ENCODE measurements at regions not wholly inside any gene's neighbourhood (a gene's known extent, or its start where the extent isn't known, plus 50 kb on each side); places are given as distances from the start of the nearest gene placed in this dataset.

- TF ChIP-seq GABPA (IDR thresholded peaks at IDR 0.05; ENCODE audit: low read depth) = no peak
- TF ChIP-seq POLR2AphosphoS5 (IDR thresholded peaks at IDR 0.05; ENCODE audit: low read depth) = no peak
- TF ChIP-seq, protein P1, sequence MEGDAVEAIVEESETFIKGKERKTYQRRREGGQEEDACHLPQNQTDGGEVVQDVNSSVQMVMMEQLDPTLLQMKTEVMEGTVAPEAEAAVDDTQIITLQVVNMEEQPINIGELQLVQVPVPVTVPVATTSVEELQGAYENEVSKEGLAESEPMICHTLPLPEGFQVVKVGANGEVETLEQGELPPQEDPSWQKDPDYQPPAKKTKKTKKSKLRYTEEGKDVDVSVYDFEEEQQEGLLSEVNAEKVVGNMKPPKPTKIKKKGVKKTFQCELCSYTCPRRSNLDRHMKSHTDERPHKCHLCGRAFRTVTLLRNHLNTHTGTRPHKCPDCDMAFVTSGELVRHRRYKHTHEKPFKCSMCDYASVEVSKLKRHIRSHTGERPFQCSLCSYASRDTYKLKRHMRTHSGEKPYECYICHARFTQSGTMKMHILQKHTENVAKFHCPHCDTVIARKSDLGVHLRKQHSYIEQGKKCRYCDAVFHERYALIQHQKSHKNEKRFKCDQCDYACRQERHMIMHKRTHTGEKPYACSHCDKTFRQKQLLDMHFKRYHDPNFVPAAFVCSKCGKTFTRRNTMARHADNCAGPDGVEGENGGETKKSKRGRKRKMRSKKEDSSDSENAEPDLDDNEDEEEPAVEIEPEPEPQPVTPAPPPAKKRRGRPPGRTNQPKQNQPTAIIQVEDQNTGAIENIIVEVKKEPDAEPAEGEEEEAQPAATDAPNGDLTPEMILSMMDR (IDR thresholded peaks at IDR 0.05; ENCODE audit: insufficient read depth, low read length) = no peak
- no peak for TF ChIP-seq SPI1 (IDR thresholded peaks at IDR 0.05; ENCODE audit: borderline replicate concordance, low read depth)
These were observed 878.5 kb downstream of the BCL11B start for GRCh38 chr14:98393527-98393926.
